NCI-H2107 treated with DMSO at 0.1 percent for 48 hours (cell line): ENCODE measurements at regions not wholly inside any gene's neighbourhood (a gene's known extent, or its start where the extent isn't known, plus 50 kb on each side); places are given as distances from the start of the nearest gene placed in this dataset.

Source experiments
- DNase-seq: peaks from one replicate; lab custom pipeline; 2025; ENCODE audit not compliant: unreplicated experiment; lab: John Stamatoyannopoulos, UW

DNA sequence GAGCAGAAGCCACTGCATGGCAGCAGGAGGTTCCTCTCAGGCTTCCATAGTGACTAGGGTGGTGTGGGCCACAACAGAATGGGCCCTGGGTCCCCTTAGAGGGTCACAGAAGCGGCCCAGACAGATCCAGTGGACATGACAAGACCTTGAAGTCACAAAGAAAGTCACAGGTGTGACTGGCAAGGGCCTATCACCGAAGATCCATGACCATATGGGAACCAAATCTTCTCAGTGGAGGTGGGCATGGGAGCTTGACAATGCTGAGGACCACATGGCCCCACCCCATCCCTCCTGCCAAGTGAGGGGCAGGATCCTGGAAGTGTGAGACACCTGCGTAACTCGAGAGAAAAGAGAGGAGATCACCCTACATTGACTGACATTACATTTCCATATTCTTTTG, 332.4 kb downstream of the MSX2 start:
- no peak for DNase-seq

DNA sequence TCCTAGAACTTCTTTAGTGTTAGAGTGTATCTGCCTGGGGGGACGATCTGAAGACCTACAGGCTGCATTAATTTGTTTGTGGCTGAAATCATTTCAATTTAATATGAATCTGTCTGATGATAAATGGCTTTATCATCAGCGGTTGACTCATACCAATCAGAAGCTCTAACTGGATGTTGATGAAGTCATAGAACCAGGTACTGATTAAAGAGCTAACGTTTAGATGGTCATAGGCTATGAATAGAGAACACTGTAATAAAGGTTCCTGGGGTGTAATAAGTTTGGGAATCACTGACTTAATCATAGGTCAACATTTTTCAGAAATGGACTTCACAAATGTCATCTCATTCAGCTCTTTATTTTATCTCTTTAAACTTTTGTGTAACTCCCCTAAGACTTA, 329.9 kb downstream of the MSX2 start:
- no peak for DNase-seq

DNA sequence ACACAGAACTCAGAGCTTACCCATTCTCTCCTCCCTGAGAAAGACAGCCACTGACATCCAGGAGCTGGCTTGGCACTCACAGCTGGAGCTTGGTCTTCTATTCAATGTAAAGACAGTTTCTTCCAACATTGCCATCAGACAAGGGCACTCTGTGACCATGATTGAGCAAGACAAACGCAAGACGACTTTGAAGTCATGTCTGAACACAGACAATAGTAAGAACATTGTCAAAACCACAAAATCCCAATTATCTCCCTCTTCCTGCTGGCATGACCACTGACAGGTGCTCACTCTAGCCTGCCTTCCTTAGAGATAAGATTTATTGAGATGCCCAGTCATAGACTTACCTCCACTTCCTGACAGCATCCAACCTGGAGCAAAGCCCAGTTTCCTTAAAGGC, 328.0 kb downstream of the MSX2 start:
- no peak for DNase-seq

DNA sequence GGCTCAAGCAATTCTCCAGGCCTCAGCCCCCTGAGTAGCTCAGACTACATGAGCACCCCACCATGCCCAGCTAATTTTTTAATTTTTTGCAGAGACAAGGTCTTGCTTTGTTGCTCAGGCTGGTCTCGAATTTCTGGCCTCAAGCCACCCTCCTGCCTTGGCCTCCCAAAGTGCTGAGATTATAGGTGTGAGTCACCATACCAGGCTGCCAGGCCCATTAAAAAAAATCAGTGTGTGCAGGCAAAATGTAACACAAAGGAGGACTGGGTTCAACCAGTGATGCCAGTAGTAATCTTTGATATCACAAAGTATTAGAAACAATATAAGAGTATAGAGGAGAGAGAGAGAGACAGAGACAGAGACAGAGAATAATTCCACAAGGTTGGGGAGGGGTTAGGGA, 322.7 kb downstream of the MSX2 start:
- DNase-seq, result no peak

DNA sequence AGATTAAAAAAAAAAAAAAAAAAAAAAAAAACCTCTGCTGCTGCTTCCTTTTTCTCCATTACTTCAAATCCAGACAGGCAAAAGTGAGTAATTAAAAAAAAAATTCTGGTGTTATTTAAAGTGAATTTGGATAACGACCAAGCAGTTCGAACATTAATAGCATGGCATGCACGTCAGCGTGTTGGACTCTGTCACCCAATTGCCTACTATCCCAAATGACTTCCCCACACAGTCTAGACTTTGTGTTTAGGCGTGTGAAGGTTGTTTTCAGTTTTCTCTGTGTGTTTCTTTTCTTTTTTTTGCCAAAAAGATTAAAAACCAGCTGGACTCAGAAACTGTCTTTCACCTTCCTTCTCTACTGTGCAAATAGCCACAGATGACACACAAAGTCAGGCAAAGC, 321.4 kb downstream of the MSX2 start:
- no peak for DNase-seq

DNA sequence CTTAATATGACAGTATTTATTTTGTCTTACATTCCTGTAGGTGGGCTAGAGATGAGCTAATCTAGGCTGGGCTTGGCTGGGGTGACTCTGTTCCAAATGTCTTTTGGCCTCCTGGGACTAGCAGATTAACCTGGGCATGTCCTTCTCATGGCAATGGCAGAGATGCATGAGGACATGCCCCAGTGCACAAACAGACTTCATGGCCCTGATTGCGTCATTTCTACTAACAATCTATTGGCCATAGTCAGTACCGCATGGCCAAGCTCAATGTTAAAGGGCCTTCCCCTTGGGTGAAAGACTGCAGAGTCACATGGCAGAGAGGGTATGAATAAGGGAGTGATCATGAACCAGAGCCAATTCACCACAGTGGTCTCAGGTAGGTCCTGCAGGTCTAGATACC, 313.4 kb downstream of the MSX2 start:
- DNase-seq, result no peak

DNA sequence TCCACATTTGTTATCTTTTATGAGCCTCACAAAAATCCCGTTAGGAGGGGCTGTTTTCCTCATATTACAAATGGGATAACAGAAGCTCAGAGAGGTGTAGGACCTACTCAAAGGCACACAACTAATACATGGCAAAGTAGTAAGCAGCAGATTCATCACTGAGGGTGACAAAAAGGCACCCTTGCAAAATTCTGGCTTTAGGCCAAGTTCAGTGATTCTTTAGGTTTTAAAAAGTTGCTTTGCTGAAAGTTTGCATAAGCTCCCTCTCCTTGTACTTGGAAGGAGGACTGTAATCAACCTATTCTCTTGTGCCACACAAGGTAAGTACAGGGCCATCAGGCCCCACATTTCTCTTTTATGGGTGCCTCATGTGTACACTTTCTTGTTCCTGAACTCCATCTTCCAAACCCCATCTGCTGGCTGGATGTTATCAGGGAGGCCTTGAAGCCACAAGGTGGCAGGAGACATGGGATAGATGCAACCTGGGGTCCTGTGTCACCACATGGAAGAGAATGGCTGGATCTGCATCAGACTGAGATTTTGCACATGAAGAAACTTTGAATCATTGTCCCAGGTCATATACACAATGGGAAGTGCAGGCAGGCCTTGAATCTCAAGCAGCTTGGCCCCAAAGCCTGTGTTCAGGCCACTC, 311.6 kb downstream of the MSX2 start:
- DNase-seq, result no peak

DNA sequence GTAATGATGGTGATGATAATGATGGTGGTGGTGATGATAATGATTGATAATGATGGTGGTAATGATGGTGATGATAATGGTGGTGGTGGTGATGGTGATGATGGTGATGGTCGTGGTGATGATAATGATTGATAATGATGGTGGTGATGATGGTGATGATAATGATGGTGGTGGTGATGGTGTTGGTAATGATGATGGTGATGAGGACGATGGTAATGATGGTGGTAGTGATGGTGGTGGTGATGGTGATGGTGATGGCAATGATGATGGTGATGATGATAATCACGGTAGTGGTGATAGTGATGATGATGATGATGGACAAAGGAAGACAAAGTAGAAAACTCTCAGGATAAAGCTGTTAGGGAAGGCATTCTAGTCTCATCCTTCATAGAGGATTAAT, 310.5 kb downstream of the MSX2 start:
- no peak for DNase-seq

DNA sequence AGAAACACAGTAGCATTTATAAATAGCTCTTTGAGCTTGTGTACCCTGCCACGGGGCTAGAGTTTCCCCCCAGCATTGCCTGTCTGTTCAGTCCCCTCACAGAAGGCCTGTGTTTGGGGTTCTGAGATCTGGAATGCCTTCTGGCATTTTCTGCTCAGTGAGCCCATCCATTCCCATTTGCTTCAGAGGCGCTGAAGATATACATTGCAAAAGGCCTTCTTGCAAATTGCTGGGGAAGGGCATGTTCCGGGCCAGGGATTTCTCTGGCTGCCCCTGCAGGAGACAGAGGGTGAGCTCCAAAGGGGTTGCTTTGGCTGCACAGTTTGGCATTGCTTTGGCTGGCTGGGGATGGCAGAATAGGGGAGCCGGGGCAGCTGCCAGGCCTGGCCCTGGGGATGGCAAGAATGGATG, 308.4 kb downstream of the MSX2 start:
- no peak for DNase-seq

DNA sequence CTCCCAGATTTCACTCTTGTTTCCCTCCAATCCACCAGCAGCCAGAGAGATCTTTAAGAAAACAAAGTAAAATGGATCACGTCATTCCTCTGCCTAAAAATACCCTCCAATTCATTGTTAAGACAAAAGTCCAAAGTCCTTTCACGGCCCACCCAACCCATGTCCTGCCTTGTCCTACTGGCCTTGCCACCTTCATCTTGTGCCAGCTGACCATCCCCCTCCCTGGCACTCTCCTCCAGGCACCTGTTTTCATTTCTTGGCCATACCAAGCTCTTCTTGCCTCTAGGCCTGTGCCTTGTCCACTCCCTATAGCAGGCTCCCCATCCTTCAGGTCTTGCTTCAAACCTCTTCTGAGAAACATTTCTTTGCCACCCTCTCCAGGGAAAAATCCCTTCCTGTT, 307.6 kb downstream of the MSX2 start:
- DNase-seq, result no peak

DNA sequence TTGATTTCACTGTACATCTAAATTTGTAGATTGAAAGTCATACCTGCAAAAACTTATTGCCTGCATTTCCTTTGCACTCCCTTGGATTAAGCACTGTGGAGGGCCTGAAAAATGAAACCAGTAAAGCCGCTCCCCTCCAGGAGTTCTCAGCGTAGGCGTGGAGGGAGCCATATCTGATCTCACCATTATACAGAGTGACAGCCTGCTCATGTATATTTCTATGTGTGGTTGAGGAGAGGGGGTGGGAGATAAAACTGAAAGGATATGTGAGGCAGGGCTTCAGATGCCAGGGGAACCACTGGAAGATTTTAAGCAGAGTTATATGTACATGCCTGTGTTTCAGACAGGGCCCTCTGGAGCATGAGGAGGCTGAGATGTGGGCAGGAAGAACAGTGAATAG, 303.0 kb downstream of the MSX2 start:
- DNase-seq, result no peak

DNA sequence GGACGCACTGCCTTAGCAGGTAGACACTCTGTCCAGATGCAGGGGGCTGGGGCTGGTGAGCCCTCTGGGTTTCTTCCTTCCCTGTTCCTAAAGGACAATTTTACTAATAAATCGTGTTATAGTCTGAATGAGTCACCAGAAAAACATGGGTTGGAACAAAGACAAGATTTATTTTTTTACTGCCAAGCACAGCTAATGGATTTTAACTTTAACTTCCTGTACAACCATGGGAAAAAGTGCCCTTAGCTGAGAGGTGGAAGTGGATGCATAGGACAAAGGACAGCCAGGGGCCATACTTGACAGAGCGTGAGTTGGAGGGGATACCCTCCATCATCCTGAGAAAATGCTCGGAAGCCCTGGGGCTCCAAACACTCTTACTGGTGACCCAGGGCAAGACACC, 300.7 kb downstream of the MSX2 start:
- DNase-seq, result no peak

DNA sequence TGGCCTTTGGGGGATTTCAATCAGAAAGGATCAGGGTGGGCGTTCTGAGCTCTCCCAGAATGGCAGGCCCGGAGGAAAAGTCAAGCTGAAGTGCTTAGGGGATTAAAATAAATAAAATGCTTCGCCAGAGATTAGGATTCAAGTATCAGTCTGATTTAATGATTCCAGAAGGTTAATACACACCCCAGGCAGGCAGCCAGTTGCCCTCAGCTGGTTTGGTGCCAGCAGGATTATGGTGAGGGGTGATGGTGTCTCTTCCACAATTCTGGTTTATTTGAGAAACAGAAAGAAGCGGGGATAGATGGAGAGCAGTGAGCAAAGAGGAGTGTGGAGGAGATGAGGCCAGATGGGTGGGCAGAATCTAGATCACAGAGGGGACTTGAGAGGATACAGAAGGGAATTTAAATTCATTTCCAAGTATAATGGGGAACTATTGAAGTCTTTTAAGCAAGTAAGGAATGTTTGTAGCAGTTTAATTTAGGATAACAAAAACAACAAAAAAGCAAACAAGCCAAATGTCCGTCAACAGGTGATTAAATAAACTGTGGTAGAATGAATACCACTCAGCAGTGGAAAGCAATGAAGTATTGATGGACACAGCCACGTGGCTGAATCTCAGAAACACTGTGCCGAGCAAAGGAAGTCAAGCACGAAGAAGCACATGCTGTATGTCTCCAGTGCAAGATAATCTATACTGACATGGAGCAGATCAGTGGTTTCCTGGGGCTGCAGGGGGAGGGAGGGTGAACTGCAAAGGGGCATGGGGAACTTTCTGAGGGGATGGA, 297.7 kb downstream of the MSX2 start:
- no peak for DNase-seq

DNA sequence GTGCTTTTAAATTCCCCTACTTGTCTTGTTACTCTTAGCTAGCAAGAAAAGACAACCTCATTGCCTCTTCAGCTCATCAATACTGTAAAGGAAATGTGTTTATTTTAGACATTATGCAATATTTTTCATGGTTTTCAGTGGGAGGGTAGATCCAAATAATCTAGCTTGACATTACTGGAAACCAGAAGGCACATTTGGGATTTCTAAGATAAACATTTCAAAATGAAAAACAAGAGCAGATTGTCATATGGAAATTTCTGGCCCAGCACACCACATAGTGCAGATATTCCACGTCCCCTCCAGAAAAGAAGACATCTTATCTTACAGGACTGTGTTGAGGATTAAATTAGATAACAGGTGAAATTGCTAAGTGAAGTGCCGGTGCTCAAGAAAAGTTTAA, 296.9 kb downstream of the MSX2 start:
- DNase-seq, result no peak

DNA sequence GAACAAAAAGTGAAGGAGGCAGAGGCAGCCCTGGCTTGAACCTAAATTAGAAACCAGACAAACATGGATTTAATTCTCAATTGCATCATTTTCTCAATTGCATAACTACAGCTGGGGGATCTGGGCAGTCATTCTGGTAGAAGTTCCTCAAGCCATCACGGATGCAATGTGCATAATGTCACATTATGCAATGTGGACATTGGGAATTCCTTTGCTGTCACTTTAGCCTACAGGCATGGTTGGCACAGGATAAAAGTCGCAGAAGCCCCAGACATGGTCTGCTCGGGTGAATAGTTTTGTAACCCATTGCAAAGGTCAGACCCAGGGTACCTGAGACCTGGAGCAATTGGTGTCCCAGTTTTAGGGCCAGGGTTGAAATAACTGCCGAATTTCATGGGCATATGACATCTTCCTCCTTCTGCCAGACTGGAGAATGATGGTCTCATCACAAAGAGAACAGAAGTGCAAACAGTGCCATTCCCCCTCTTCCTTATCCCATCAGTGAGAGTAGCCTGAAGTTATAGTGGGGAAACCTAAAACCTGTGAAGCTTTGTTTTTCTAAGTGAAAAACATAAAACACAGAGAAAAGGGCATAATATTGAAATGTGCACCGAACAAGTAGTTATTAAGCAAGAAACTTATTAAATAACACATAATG, 290.8 kb downstream of the MSX2 start:
- no peak for DNase-seq

DNA sequence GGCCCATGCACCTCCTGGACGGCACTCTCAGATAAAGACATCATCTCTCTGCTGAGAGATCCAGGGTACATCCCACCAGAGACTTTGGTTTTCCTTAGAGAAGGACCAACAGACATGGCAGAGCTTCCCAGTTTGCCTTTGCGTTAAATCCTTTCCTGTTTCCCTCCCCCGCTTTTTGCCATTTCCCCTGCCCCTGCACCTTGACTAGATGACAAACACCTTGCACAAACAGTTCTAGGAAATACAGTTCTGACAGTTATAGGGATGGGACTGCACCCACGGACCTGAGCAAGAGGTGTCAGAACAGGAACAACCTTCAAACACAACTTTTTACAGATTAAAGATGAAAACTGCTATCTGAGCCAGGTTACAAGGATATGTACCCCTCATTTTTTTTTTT, 288.9 kb downstream of the MSX2 start:
- DNase-seq, result no peak

DNA sequence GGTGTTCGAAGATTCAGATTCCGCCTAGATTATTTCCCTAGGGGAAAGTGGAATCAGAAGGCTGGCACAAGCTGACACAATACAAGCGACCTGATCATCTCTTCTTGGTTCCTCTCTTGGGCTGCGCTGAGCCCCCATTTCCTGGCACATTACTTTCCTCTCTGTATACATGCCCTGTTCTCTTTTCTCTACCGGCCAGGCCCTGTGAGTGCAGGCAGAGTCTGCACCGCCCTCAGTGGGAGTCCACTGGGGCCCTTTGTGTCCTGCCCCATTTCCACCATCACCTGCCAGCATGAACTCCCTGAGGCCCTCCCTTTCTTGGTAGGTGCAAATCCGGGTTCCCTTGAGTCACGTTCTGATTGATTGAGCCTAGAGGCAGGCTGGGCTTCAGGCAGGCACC, 287.9 kb downstream of the MSX2 start:
- DNase-seq, result no peak

DNA sequence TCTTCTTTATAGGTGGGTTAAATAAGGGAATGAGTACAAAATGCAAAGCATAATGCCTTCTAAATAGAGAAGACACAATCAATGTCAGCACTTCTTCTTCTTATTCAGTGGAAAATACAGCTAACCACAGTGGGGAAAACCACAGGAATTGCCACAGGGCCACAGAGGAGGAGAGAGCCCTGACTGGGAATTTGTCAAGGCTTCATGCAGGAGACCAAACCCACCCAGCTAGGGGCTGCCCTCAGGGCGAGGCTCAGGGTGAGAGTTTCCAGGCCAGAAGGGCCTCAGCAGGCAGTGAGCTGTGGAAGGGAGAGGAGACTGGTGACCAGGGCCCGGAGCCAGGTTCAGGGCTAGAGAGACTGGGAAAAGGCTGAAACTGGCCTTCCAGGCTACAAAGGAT, 279.1 kb downstream of the MSX2 start:
- DNase-seq, result no peak

DNA sequence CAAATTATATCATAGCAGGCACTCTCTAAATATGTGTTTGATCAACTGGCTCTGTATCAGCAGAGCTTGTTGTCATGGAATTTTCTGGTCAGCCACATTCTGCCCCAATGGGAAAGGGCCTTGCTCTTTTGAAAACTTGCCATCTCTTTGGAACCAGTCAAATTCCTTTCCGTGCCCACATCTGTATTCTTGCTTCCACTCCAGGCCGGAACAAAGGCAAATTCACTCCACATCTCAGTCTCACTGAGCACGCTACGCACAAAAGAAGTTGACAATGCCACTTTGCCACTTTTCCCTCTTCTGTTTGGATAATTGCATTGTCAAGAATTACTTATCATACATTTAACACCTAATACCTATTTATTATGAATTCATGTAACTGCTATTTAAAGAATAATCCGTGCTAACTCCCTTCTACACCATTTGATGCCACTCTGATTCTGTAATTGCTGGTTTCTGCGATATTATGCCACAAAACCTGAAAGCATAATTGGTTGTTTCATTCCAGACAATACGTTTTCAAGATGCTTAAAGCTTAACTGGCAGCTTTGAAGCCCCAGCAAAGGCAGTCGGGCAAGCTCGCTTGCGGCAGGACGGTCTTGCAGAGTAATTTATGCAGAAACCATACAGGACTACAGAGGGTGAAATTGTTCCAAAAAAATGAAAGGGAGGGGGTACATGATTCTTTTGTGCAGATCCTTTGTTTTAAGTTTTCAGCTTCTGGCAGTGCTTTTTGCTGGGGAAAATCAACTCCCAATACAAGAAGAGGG, 277.7 kb downstream of the MSX2 start:
- DNase-seq, result no peak

DNA sequence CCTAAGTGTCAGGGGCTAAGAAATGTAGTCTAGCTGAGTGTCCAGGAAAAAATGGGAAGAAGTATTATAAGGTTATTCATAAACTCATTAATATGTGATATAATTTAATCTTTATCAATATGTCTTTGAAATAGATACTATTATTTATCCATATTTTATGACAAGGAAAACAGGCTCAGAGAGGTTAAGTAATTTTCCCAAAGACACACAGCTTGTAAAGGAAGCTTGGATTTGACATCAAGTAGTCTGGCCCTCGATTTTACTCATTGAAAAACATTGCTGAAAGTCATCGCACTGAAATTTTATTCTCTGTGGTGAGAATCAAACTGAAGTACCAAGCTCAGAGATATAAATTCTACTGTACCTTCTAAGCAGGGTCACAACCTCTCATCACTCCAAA, 276.9 kb downstream of the MSX2 start:
- DNase-seq, result no peak

DNA sequence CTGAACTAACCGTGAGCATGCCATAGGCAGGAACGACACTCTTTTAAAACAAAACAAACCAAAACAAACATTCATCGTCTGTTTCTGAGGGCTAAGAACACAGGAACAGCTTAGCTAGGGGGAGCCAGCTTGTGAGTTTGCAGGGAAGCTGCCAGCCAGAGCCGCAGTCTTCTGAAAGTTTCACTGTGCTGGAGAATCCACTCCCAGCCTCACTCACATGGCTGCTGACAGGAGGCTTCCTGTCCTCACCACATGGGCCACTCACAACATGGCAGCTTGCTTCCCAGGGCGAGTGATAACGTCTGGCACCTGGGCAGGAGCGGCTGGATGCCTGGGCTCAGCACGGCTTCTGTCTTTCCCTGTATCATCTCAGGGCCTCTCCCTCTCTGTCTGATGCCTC, 275.2 kb downstream of the MSX2 start:
- no peak for DNase-seq
